ENCODE measurements at regions not wholly inside any gene's neighbourhood (a gene's known extent, or its start where the extent isn't known, plus 50 kb on each side); places are given as distances from the start of the nearest gene placed in this dataset.

DNA sequence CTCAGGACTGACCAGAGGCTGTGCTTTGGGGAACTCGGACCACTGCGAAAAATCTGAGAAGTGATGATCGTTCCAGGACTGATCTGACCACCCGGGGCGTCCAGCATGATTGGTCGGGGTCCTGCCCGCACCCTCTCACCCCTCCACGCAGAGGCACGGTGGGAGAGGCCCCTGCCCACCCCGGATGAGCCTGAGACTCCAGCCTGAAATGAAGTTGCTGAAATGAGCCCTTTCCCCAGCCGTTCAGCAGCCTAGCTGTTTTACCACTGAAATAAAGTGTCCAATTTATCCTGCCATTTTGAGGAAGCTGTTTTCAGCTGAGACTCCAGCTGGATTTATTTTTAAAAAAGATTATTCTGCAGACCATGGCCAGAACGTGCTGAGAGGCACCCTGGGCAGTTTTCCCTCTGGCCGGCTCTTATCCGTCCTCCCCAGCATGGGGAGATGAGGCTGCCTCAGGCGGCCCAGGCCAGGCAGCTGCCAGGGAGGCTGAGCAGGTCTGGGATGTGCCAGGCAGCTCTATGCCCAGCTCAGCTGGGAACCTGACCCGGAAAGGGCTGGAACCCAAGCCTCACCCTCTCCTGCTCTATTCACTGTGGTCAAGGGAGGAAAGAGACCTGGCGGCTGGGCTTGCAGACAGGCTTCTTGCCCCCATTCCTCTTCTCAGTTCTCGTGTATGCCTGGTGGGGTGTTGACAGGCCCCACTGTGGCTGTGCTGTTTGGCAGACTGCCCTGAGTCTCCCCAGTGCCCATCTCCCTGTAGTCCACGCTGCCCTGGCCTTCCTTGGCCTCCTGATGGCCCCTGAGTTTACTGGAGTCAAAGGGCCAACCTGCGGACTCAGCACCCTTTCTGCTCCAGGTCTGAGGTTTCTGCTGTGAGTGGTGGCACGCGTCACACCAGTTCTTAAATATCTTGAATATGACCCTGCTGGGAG, 161.0 kb upstream of the B3GAT1 start:
- TF ChIP-seq, protein P1, sequence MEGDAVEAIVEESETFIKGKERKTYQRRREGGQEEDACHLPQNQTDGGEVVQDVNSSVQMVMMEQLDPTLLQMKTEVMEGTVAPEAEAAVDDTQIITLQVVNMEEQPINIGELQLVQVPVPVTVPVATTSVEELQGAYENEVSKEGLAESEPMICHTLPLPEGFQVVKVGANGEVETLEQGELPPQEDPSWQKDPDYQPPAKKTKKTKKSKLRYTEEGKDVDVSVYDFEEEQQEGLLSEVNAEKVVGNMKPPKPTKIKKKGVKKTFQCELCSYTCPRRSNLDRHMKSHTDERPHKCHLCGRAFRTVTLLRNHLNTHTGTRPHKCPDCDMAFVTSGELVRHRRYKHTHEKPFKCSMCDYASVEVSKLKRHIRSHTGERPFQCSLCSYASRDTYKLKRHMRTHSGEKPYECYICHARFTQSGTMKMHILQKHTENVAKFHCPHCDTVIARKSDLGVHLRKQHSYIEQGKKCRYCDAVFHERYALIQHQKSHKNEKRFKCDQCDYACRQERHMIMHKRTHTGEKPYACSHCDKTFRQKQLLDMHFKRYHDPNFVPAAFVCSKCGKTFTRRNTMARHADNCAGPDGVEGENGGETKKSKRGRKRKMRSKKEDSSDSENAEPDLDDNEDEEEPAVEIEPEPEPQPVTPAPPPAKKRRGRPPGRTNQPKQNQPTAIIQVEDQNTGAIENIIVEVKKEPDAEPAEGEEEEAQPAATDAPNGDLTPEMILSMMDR (conservative IDR thresholded peaks at IDR 0.05; ENCODE audit: low read depth, low read length), result no peak
- no peak for DNase-seq (ENCODE audit: low read depth)
- H3K4me3 ChIP-seq (ENCODE audit: low read length), result no peak overlapping the region

DNA sequence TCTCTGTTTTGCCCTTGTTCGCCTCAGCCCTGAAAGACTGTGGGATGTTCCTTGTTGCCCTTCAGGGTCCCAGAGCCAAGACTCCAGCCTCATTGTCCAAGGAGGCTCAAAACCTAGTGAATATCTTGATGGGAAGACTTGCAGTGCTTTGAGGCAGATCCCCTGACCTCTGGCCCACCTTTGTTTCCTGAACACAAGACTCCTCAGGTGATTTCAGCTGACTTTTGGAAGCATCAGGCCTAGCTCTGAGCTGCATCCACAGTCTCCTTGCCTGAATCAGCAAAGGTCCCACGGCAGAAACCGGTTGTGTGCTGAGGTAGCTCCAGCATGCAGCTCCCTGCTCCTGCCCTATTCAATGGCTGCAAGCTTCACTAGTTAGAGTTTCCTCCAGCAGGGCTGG, 159.3 kb upstream of the B3GAT1 start:
- H3K4me3 ChIP-seq (ENCODE audit: low read length), result no peak overlapping the region
- no peak for DNase-seq (ENCODE audit: low read depth)
- TF ChIP-seq, protein P1 (conservative IDR thresholded peaks at IDR 0.05; ENCODE audit: low read depth, low read length), result no peak

DNA sequence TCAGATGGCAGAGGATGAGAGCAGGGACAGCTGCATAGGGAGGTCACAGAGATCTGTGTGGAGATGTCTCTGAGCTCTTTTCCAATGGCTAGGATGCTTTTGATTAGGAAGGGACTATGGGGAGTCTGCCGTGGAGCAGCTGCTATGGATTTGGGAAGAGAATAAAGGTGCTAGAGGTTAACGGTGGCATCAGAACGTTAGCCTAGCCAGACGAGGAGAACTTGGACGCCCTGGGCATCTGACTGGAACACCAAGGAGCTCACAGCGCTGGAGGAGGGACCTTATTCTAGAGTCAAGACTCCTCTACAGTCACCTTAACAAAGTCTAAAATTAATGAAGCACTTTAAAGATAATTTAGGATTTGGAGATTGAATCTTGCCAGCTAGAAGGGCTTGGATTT, 157.2 kb upstream of the B3GAT1 start:
- TF ChIP-seq, protein P1 (conservative IDR thresholded peaks at IDR 0.05; ENCODE audit: low read depth, low read length), result no peak
- DNase-seq (ENCODE audit: low read depth), result no peak
- H3K4me3 ChIP-seq (ENCODE audit: low read length), result no peak overlapping the region

- no peak overlapping the region for H3K4me3 ChIP-seq (ENCODE audit: low read length)
- TF ChIP-seq, protein P1 (conservative IDR thresholded peaks at IDR 0.05; ENCODE audit: low read depth, low read length), result no peak
- DNase-seq (ENCODE audit: low read depth), result no peak
These were observed 154.3 kb upstream of the B3GAT1 start for GRCh38 chr11:134566311-134566710.

DNA sequence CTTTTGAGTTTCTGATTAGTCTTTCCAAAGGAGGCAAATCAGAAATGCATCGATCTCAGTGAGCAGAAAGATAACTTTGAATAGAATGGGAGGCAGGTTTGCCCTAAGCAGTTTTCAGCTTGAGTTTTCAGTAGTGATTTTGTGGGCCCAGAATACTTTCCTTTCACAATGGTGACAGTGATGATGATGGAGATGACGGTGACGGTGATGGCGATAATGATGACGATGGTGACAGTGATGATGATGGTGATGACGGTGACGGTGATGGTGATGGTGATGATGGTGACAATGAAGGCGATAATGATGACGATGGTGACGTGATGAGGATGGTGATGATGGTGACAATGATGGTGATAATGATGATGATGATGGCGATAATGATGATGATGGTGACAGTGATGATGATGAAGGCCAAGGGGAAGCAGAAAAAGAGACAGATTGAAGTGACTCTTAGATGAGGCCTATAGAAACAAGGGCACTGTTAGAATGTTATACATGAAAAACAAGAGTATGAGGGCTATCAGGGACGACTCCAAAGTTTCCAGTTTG, 153.4 kb upstream of the B3GAT1 start:
- TF ChIP-seq, protein P1 (conservative IDR thresholded peaks at IDR 0.05; ENCODE audit: low read depth, low read length), result no peak
- no peak overlapping the region for H3K4me3 ChIP-seq (ENCODE audit: low read length)
- no peak for DNase-seq (ENCODE audit: low read depth)

DNA sequence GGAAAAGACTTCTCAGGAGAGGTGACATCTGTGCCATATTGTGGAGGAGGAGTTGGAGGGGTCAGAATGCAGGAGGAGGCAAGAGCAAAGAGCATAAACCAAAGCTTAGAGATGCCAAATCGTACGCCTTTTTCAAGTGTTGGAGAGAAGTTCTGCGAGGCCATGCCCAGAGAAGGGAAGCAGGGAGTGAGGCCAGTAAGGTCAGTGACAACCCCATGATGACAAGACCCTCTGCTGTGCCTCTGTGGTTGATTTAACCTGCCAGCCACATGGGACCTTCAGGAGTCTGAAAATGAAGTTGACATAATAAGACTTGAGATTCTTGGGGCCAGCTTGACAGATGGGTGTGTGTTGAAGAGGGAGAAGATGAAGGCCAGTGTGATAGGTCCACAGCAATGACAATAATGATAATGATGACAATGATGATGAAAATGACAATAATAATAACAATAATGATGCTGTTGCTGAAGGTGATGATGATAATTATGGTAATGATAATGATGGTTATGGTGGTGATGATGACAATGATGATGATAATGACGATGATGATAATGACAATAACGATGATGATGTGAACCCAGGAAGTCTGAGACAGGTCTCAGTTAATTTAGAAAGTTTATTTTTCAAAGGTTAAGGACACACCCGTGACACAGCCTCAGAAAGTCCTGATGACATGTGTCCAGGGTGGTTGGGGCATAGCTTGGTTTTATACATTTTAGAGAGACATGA, 152.6 kb upstream of the B3GAT1 start:
- TF ChIP-seq, protein P1 (conservative IDR thresholded peaks at IDR 0.05; ENCODE audit: low read depth, low read length), result no peak
- no peak for DNase-seq (ENCODE audit: low read depth)
- H3K4me3 ChIP-seq (ENCODE audit: low read length), result no peak overlapping the region
